Stimulated activated CD4-positive, alpha-beta T cell treated with anti-CD3 and anti-CD28 coated beads, Interleukin-1b, Interleukin-23, amount 100 ng/mL, for 1 hour (primary cell): ENCODE measurements at regions not wholly inside any gene's neighbourhood (a gene's known extent, or its start where the extent isn't known, plus 50 kb on each side); places are given as distances from the start of the nearest gene placed in this dataset.
"Not testable (repeated sequence)": the region's sequence is repeated elsewhere in the genome, so short reads cannot be mapped to it uniquely, and the experiment has no call there.

ENCODE experiments used
- DNase-seq, 2 donors: peaks; one replicate each; pipeline ENCODE4 v3.0.0-alpha.2; 2020; ENCODE audit warnings: low read depth in 2 of 2

DNA sequence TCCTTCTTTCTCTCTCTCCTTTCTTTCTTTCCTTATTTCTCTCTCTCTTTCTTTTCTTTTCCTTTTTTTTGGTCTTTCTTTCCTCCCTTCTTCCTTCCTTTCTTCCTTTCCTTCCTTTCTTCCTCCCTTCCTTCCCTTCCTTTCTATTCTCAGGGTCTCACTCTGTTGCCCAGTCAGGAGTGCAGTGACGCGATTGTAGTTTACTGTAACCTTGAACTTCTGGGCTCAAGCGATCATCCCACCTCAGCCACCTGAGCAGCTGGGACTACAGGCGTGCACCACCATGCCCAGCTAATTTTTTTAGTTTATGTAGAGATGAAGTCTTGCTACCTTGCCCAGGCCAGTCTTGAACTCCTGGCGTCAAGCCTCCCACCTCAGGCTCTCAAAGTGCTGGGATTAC is 83.8 kb upstream of the PPM1B start:
- DNase-seq: no peak

DNA sequence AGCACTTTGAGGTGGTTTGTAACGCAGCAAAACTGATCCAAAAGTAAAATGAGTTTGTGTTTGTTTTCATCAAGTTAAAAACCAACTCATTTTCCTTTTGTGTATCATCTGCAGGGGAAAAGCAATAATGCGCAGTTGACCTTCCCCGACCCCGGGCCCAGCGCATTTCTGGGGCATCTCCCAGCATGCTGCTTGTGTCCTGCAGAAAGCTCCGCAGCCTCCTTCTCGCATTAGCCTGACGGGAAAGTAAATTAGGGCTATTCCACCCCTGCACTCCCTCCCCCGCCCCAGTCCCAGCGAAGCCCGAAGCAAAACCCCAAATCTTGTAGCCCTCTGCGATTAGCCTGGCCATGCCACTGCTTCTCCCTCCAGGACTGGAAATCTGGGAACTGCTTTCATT is 82.0 kb upstream of the PPM1B start:
- no peak for DNase-seq

DNA sequence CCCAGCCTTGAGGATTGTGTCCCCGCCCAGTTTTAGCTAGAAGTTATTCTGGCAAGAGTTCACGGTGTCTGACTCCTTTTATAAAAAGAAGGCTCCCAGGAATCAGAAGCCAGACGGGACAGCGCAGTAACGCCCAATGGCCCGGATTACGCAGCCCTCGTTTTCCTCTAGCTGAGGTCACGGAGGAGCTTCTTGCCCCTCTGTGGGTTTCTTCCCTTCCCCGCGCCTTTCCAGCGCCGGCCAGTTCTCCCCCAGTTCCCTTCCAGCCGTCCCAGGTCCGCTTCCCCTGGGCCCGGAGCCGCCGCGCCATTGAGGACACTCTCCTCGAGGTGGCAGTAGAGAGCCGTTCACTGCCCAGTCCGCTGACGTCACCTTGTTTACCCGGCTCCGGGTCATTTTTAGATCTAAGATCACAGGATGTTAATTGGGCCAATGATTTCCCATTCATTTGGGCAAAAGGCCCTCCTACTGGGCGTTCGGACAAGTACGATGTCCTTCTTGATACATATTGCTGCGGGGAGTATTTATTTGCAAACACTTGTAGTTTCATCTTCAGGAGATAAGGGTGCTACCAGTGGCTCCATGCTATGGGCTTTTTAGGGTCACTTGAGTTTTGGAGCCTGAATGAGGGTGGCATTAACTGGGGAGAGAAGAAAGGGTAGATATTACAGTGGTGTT is 81.5 kb upstream of the PPM1B start:
- DNase-seq: peak; percentile 61 to 79

DNA sequence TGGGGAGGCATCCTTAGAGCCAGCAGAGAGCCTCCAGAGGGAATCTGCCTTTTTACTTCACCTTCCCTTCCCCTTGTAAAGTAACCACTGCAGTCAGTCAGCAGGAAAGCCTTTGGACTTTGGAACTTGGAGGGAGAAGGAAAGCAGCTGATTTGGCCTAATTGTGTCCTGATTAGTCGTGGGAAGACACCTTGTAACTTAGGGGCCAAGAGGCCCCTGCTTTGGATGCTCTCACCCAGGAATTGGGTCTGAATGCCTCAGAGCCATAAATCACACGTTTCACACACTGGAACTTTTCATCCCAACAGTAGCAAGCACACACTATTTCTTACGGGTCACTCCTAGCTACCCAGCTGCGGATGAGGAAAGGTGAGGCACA is 81.0 kb upstream of the PPM1B start:
- DNase-seq: no peak

DNA sequence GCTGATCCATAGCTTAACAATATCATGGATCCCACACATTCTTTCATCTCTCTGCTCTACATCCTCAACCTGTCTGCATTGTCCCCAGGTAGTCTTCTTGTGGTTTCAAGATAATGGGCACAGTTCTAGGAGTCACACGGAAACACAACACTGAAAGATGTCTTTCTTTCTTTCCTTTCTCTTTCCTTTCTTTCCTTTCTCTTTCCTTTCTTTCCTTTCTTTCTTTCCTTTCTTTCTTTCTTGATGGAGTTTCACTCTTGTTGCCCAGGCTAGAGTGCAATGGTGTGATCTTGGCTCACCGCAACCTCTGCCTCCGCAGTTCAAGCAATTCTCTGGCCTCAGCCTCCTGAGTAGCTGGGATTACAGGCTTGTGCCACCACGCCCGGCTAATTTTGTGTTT is 76.2 kb upstream of the PPM1B start:
- not testable (repeated sequence) for DNase-seq

DNA sequence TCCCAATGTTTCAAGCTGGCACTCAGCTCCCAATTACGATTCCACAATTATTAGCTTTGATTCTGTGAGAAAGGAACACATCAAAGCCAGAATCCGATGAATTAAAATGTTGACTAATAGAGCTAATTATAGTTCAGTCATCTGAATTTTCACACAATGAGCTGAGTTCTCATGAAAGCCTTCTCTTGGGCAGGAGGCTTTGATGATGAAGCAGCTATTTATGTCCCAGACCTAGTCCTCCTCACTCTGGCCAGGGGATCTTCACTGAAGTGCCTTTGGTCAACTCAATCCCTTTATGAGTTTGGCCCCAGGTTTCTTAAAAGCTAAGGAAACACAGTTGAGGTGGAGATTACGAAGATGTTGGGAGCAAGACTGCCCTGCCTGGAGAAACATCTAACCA is 74.7 kb upstream of the PPM1B start:
- no peak for DNase-seq

DNA sequence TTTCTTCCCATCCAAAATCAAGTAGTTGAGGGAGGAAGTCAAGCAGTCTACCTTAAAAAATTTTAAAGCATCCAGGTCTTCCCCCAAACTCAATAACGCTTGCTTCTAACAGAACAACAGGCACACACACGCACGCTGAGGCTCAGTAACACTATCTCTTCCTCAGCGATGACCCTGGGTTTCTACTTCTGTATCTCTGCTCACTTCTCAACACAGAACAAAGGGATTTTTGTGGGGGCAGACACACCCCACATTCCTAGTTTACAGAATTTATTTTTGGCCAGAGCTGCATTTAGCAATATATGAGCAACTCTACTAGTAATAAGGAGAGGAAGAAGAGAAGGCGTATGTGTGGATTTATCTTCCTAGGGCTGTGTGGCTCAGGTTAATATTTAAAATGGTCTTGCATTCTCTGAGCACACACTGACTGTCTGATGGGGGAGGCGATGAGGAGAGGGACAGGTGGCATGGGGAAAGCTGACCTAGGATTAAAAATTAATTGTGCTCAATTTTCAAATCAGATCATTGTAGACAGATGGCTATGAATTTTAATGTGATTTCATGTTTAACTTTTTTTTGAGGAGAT is 71.3 kb upstream of the PPM1B start:
- DNase-seq: no peak

DNA sequence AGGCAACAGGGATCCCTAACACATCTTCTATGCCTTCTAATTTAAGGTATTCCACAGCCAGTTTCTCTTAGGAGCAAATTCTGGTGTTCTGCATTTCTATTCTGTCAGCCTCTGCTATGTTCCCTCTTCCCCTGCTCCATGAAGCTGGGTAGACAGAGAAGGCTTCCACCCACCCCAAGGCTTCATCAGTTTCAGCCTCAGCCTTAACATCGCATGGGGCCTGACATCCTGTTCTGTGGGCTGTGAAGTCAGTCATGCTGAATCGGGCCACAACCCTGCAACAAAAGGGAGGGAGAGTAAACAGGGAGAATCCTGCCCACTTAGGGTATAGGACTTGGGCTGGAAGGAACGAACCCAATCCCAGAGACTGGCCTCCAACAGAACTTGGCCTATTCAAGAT is 70.6 kb upstream of the PPM1B start:
- no peak for DNase-seq

DNA sequence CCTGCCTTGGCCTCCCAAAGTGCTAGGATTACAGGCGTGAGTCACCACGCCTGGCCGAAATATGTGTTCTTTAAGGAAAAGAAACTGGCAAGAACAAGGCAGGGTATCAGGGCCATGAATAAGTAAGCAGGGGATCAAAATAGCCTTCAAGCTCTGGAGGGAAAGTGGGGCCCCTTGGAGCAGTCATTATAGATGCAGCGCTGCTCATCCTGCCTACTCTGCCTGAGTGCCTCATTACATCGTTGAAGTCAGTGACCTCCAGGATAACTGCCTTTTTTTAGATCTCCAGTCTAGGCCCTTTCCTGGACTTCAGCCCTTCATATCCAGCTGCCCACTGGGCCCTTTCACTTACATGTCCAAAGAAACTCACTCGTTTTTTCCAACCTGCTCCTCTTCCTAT is 69.8 kb upstream of the PPM1B start:
- no peak for DNase-seq

DNA sequence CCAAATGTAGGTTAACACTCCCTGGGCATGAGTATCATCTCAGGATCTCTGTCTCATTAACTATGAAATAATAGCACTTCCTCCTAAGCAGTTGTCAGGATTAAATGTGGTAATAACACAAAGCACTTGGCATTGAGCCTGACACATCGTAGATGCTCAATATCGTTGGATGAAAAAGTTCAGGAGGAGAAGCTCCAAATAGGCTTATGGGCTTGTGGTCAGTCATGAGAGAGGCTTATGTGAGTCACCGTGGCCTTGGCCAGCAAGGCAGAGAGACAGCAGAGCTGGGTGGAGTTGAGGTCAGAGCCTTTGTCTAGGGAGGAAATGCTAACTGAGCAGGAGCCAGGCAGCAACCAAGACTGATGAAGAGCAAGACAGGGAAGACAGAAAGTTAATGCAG is 68.3 kb upstream of the PPM1B start:
- no peak for DNase-seq

DNA sequence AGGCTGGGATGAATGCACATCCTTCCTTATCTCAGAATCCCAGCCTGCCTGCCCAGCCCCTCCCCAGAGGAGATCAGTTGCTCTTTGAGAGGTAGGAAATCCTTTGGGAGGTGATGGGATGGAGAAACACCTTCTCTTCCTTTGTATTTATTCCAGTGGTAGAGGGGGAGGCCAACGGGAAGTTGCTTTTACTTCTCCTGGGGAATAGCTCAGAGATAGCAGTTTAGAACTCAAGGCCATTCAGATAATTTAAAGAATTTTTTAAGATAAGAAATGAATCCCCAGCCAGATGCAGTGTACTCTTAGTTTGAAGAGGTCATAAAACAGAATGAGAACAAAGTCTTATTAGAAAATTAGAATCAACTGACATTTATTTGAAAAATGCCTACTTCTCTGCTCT is 67.4 kb upstream of the PPM1B start:
- no peak for DNase-seq

DNA sequence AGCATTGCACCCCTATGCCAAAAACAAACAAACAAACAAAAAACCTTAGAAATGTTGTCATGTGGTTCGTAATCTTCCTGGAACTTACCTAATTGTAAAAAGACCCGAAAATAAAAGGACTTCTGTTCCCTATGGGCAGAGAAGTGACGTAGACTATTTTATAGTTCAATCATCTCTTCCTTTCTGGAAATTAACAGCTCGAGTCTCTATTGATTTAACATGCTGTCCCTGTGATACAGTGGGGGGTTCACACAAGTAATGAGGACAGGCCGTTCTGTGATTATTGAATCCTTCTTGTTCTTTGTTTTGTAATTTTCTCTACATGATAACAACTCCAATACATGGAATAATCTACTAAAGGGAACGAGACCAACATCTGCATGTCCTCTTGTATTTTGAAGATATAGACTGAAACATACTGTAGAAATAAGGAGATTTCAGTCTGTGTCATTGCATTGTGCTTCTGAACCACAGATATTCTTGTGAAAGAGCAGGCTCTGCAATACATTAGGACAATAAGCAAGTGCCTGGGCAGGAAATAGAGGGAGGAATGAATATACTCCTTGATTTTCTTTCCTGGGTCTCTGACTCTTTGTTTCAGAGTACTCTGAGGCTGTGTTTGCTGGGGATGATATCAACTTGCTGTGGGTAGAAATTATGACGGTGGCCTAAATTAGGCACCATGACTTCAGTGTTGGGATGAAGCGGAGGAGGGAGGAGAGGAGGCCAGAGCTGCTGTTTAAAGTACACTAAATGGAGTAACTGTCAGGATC is 65.7 kb upstream of the PPM1B start:
- no peak for DNase-seq

DNA sequence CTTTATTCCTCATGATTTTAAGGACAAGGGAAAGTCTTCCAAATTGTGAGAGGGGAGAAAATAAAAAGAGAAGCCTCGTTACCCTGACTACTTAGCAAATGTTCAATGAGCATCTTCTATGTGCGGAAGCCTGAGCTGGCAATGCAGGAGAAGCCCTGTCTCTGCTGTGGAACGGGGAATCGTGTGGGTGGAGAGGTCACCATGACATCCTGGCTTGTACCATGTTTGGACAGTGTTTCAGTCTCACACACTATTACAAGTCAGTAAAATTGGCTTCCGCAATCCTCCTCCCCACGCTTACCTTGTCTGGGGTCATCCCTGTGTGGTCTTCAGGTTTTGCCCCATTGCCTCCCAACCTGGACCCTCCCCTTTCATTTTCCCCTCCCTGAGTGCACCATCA is 65.0 kb upstream of the PPM1B start:
- no peak for DNase-seq

DNA sequence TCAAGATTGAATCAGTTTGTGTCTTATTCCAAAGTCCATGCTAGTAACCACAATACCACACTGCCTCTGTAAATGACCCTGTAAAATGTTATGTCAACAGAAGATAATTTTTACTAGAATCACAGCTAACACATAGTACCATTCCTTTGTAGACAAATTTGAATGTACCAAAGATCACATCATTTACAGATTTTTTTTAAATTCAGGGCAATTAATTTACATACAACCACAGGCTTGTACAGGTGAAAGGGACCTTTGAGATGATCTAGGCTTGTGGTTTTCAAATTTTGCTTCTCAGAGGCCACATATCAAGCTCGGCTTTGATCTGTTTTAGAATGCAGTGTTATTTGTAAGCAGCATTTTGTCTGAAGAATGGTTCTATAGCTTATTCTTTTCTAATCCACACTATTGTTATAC is 63.8 kb upstream of the PPM1B start:
- no peak for DNase-seq

DNA sequence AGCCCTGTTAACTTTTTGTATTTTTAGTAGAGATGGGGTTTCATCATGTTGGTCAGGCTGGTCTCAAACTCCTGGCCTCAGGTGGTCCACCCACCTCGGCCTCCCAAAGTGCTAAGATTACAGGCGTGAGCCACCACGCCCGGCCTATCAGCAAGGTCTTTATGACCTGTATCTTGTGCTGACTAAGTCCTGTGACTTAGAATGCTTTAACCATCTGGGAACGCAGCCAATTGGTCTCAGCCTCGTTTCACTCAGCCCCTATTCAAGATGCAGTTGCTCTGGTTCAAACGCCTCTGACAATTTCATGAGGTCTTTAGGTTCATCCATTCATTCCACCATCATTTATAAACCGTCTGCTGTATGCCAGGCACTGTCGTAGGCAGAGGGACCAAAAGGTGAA is 62.2 kb upstream of the PPM1B start:
- DNase-seq: not testable (repeated sequence)

DNA sequence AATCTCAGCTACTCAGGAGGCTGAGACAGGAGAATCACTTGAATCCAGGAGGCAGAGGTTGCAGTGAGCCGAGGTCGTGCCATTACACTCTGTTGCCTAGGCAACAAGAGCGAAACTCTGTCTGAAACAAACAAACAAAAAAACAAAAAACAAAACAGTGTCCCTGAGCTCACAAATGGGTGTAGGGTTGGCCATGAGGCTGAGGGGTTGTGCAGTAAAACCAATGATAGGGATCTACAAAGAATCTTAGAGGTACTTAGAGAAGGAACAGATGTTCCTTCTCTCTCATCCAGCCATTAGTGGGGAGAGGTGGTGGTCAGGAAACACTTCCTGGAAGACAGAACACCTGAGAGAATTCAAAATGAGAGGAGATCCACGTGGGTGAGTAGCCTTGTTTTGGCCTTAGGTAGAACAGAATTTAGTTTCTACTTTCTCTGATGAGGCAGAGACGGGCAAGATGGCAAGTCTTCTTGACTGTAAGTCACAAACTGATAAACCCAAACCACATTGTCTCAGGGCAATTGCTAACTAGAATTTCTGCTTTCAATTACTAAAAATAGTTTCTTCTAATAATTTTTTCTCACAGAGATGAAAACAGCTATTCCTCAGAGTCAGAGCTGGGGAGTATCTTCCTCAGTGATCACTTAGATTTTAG is 61.5 kb upstream of the PPM1B start:
- DNase-seq: no peak

DNA sequence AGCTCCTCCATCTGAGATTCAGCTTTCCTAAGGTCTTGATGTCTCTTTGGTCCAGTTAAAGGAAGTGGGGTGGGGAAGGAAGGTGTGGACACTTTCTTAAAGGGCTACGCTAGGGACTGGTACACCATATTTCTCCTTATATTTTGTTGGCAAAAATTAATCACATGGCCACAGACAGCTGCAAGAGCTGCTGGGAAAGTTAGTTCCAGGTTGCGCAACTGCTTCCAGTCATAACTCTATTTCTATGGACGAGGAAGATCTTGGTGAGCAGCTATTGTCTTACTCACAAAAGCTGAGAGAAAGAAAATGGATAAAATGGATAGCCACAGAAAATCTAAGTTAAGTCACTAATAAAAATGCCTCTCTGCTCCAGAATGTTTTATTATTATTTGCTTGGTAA is 60.7 kb upstream of the PPM1B start:
- DNase-seq: no peak

DNA sequence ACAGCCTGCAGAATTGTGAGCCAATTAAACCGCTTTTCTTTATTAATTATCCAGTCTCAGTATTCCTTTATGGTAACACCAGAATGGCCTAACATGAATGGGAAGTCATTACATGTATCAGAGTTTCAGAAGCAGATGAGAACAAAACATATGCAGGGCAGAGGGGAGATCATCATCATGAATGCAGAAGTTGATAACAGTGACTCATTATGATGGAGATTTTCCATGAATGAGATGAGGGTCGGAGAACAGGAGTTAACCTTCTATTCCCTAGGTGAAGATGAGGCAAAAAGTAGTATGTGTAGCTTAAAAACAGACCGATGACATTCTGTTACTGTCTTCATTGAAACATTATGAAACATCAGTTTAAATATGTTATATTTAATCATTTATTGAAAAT is 59.5 kb upstream of the PPM1B start:
- DNase-seq: no peak

DNA sequence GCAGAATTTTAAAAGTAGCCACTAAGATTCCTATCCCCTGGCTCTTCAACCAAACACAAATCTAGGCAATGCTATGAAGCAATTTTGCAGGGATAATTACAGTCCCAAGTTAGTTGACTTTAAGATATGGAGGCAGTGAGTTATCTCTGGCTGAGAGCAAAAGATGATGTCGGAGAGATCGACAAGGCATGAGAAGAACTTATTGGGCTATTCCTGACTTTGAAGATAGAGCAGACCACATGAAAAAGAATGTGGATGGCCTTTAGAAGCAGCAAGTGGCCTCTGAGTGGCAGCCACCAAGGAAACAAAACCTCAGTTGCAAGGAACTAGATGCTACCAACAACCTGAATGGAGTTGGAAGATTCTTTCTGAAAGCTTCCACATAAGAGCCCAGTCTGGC is 58.2 kb upstream of the PPM1B start:
- DNase-seq: no peak

DNA sequence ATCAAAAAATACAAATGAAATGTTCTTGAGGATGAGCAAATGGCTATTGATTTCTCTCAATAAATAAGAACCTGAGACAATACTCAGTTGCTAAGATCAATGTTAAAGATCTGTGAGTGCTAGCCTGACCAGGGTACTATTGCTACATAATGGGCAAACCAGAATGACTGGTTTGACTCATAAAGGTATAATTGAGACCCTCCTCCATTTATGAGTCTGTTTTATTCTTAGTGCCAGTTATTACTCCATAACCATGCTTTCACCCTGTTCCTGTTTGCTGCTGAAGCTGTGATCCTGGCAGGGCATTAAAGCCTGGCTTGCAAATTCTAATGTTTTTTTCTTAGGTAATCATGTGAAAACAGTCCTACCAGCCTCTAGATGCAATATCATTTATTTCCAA is 56.6 kb upstream of the PPM1B start:
- no peak for DNase-seq

DNA sequence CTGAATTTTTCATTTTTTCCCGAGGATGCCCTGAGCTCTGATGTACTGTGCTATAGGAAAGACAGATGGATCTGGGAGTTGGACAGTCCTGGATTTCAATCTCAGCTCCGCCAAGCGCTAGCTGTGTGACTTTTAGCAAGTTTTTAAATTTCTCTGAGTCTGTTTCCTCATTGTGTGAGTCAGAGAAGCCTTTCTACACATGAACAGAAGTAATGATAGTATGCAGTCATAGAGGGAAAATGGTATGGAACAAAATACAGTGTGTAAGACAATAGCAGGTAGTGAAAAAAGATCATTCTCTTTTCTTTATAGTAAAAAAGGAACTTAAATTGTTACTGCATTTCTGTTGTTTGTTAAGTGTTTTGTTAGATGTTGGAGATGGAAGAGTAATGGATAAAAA is 52.4 kb upstream of the PPM1B start:
- no peak for DNase-seq

DNA sequence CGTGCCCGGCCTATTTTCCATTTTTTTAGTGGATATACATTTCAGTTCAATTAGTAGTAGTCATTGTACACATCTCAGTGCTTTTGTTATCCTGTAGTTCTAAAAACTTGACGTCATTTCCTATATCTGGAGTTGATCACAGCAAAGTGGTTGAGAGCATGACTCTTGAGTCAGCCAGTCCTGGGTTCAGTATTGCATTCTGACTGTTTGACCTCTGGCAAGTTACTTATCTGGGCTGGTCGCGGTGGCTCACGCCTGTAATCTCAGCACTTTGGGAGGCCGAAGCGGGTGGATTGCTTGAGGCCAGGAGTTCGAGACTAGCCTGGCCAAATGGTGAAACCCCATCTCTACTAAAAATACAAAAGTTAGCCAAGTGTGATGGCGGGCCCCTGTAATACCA is 50.4 kb upstream of the PPM1B start:
- DNase-seq: no peak
